BE2C (cell line): ENCODE measurements at regions not wholly inside any gene's neighbourhood (a gene's known extent, or its start where the extent isn't known, plus 50 kb on each side); places are given as distances from the start of the nearest gene placed in this dataset.
"Not testable (repeated sequence)": the region's sequence is repeated elsewhere in the genome, so short reads cannot be mapped to it uniquely, and the experiment has no call there.

Source experiments
- DNase-seq: peaks from one replicate; pipeline ENCODE4 v3.0.0-alpha.2; 2020
- H3K27me3 ChIP-seq: fragments of 250-450 bp; sonication (Bioruptor Pico); 2 replicates; pipeline ENCODE4 v1.5.1; 2020; ENCODE audit warnings: mild to moderate bottlenecking
- H3K36me3 ChIP-seq: fragments of 250-450 bp; sonication (Bioruptor Pico); 2 replicates; pipeline ENCODE4 v1.5.1; 2020; ENCODE audit warnings: mild to moderate bottlenecking
- H3K4me1 ChIP-seq: fragments of 250-450 bp; sonication (Bioruptor Pico); 2 replicates; pipeline ENCODE4 v1.5.1; 2020
- H3K4me3 ChIP-seq: 2 replicates; pipeline ENCODE4 v1.5.1; 2011; ENCODE audit warnings: low read depth, low read length
- H3K9me3 ChIP-seq: fragments of 250-450 bp; sonication (Bioruptor Pico); 2 replicates; pipeline ENCODE4 v1.5.1; 2020
- CTCF ChIP-seq: IDR thresholded peaks from 2 replicates; pipeline ENCODE4 v1.5.1; 2012; ENCODE audit warnings: mild to moderate bottlenecking, low read depth, low read length

- H3K27me3 ChIP-seq: no peaks in the 10 kb centered on the region
- H3K4me3 ChIP-seq: no peak overlapping the region
- TF ChIP-seq CTCF: no peak
These were observed 797.9 kb upstream of the SLC35B3 start for GRCh38 chr6:9233226-9233625.

GRCh38 chr6:9225441-9225871 is 790.1 kb upstream of the SLC35B3 start:
- DNase-seq: no peak
- no peak overlapping the region for H3K4me3 ChIP-seq
- H3K4me1 ChIP-seq: no peaks in the 10 kb centered on the region
- TF ChIP-seq CTCF: no peak
- no peaks in the 10 kb centered on the region for H3K9me3 ChIP-seq
- H3K36me3 ChIP-seq: no peaks in the 10 kb centered on the region
- H3K27me3 ChIP-seq: no peaks in the 10 kb centered on the region

More at GRCh38 chr6:9233226-9233625, 797.9 kb upstream of the SLC35B3 start:
- no peaks in the 10 kb centered on the region for H3K36me3 ChIP-seq
- no peaks in the 10 kb centered on the region for H3K4me1 ChIP-seq
- no peaks in the 10 kb centered on the region; the same call in 1 of the 2 replicates for H3K9me3 ChIP-seq
- DNase-seq: no peak

- Histone ChIP-seq H3K36me3 (no peaks in the 10 kb centered on the region), H3K27me3 (no peaks in the 10 kb centered on the region), H3K9me3 (no peaks in the 10 kb centered on the region), H3K4me3 (no peak overlapping the region), H3K4me1 (no peaks in the 10 kb centered on the region)
- DNase-seq: no peak
- TF ChIP-seq CTCF: no peak
These were observed 789.2 kb upstream of the SLC35B3 start for GRCh38 chr6:9224539-9224938.

- H3K9me3 ChIP-seq, H3K4me1 ChIP-seq, DNase-seq, H3K4me3 ChIP-seq, H3K27me3 ChIP-seq, H3K36me3 ChIP-seq: not testable (repeated sequence)
These were observed 778.4 kb upstream of the SLC35B3 start for GRCh38 chr6:9213717-9214116.

GRCh38 chr6:9208966-9209365 is 773.6 kb upstream of the SLC35B3 start:
- no peaks in the 10 kb centered on the region; the same call in 1 of the 2 replicates for H3K9me3 ChIP-seq
- no peak for DNase-seq
- no peaks in the 10 kb centered on the region for H3K4me1 ChIP-seq
- H3K27me3 ChIP-seq: no peaks in the 10 kb centered on the region
- no peak overlapping the region for H3K4me3 ChIP-seq
- no peak for TF ChIP-seq CTCF
- no peaks in the 10 kb centered on the region for H3K36me3 ChIP-seq

- Histone ChIP-seq H3K36me3 (no peaks in the 10 kb centered on the region), H3K27me3 (no peaks in the 10 kb centered on the region), H3K9me3 (no peaks in the 10 kb centered on the region), H3K4me3 (no peak overlapping the region), H3K4me1 (no peaks in the 10 kb centered on the region)
- DNase-seq: no peak
- TF ChIP-seq CTCF: no peak
These were observed 770.3 kb upstream of the SLC35B3 start for GRCh38 chr6:9205645-9206044.

GRCh38 chr6:9204171-9204570 is 768.8 kb upstream of the SLC35B3 start:
- H3K9me3 ChIP-seq: no peaks in the 10 kb centered on the region
- H3K27me3 ChIP-seq: no peaks in the 10 kb centered on the region
- no peak for TF ChIP-seq CTCF
- no peaks in the 10 kb centered on the region for H3K4me1 ChIP-seq
- no peak overlapping the region for H3K4me3 ChIP-seq
- H3K36me3 ChIP-seq: no peaks in the 10 kb centered on the region
- DNase-seq: no peak
